RWPE2 (cell line): ENCODE measurements at regions not wholly inside any gene's neighbourhood (a gene's known extent, or its start where the extent isn't known, plus 50 kb on each side); places are given as distances from the start of the nearest gene placed in this dataset.

Experiments
- ATAC-seq: fragments of 200-7000 bp; cut with Tn5 transposase; 3 replicates; pipeline ENCODE4 v1.9.1; 2021; ENCODE audit warnings: low read depth
- DNase-seq: peaks from one replicate; pipeline ENCODE4 v3.0.0-alpha.2; 2020; ENCODE audit warnings: low spot score
- H3K27ac ChIP-seq: fragments of 450-650 bp; 2 replicates; pipeline ENCODE4 v1.5.1; 2017; ENCODE audit warnings: mild to moderate bottlenecking; ENCODE audit not compliant: poor library complexity, severe bottlenecking
- H3K27me3 ChIP-seq: fragments of 250-450 bp; sonication (Bioruptor Pico); 2 replicates; pipeline ENCODE4 v1.5.1; 2021; ENCODE audit warnings: mild to moderate bottlenecking, moderate library complexity; ENCODE audit not compliant: insufficient read depth, poor library complexity, severe bottlenecking
- H3K36me3 ChIP-seq: fragments of 250-450 bp; sonication (Bioruptor Pico); 2 replicates; pipeline ENCODE4 v1.5.1; 2020; ENCODE audit warnings: low read depth, mild to moderate bottlenecking, moderate library complexity
- H3K4me1 ChIP-seq: fragments of 250-450 bp; sonication (Bioruptor Pico); 2 replicates; pipeline ENCODE4 v1.5.1; 2021; ENCODE audit warnings: mild to moderate bottlenecking, moderate library complexity; ENCODE audit not compliant: insufficient read depth, poor library complexity, severe bottlenecking
- H3K4me3 ChIP-seq: fragments of 250-450 bp; sonication (Bioruptor Pico); 2 replicates; pipeline ENCODE4 v1.5.1; 2021; ENCODE audit warnings: mild to moderate bottlenecking, moderate library complexity; ENCODE audit not compliant: severe bottlenecking
- H3K9me3 ChIP-seq: fragments of 250-450 bp; sonication (Bioruptor Pico); 2 replicates; pipeline ENCODE4 v1.5.1; 2021; ENCODE audit warnings: mild to moderate bottlenecking, moderate library complexity; ENCODE audit not compliant: severe bottlenecking
- CTCF ChIP-seq: fragments of 450-650 bp; IDR thresholded peaks from one replicate; pipeline ENCODE4 v1.5.1; 2017; ENCODE audit warnings: mild to moderate bottlenecking, moderate library complexity; ENCODE audit not compliant: poor library complexity, severe bottlenecking

GRCh38 chr5:54732108-54732507 is 214.5 kb downstream of the SNX18 start:
- H3K27me3 ChIP-seq: no peaks in the 10 kb centered on the region
- no peaks in the 10 kb centered on the region for H3K4me1 ChIP-seq
- no peaks in the 10 kb centered on the region for H3K36me3 ChIP-seq
- DNase-seq: no peak
- H3K27ac ChIP-seq: no peak overlapping the region
- ATAC-seq: no peak
- no peak for TF ChIP-seq CTCF
- H3K4me3 ChIP-seq: no peak overlapping the region
- H3K9me3 ChIP-seq: no peaks in the 10 kb centered on the region

- H3K36me3 ChIP-seq: no peaks in the 10 kb centered on the region
- no peak for TF ChIP-seq CTCF
- DNase-seq (no peak), ATAC-seq (no peak)
- H3K4me3 ChIP-seq: no peak overlapping the region
- no peak overlapping the region for H3K27ac ChIP-seq
- no peaks in the 10 kb centered on the region for H3K27me3 ChIP-seq
- no peaks in the 10 kb centered on the region for H3K9me3 ChIP-seq
- no peaks in the 10 kb centered on the region for H3K4me1 ChIP-seq
These were observed 211.0 kb downstream of the SNX18 start for GRCh38 chr5:54728588-54728915.

GRCh38 chr5:54727874-54728587 is 210.5 kb downstream of the SNX18 start:
- ATAC-seq: no peak
- Histone ChIP-seq H3K9me3 (no peaks in the 10 kb centered on the region), H3K4me1 (no peaks in the 10 kb centered on the region), H3K4me3 (no peak overlapping the region), H3K27ac (no peak overlapping the region), H3K36me3 (no peaks in the 10 kb centered on the region), H3K27me3 (no peaks in the 10 kb centered on the region)
- no peak for TF ChIP-seq CTCF
- DNase-seq: no peak

GRCh38 chr5:54725391-54726280 is 208.1 kb downstream of the SNX18 start:
- DNase-seq (no peak), ATAC-seq (peak; percentile 50; the same call in 2 of the 3 replicates)
- TF ChIP-seq CTCF: no peak
- no peaks in the 10 kb centered on the region for H3K4me1 ChIP-seq
- H3K4me3 ChIP-seq: no peak overlapping the region
- no peak overlapping the region for H3K27ac ChIP-seq
- no peaks in the 10 kb centered on the region for H3K36me3 ChIP-seq
- H3K27me3 ChIP-seq: no peaks in the 10 kb centered on the region
- H3K9me3 ChIP-seq: no peaks in the 10 kb centered on the region
